HEK293 (cell line): ENCODE measurements at regions not wholly inside any gene's neighbourhood (a gene's known extent, or its start where the extent isn't known, plus 50 kb on each side); places are given as distances from the start of the nearest gene placed in this dataset.

Experiments used
- CTCF ChIA-PET: fragments of 350-600 bp; formaldehyde crosslinking; extraction: SDS; loops from one replicate; lab custom pipeline; 2021; ENCODE audit warnings: antibody characterized with exemption; lab: Yijun Ruan, JAX
- POLR2A ChIA-PET: fragments of 300-600 bp; formaldehyde crosslinking; extraction: SDS; loops from one replicate; lab custom pipeline; 2020; ENCODE audit warnings: antibody characterized with exemption, inconsistent platforms; lab: Yijun Ruan, JAX
- H3K27ac ChIP-seq: fragments of 200-500 bp; sonication (Bioruptor generic); 2 replicates; pipeline ENCODE4 v1.5.1; 2014; ENCODE audit warnings: low read depth, low read length, control low read depth, inconsistent platforms; ENCODE audit errors: extremely low read depth
- H3K36me3 ChIP-seq, 2 experiments: fragments of 200-500 bp in 1 of 2; sonication (Bioruptor generic) in 1 of 2; 1 replicate in 1 of 2; 2 replicates in 1 of 2; pipeline ENCODE4 v1.5.1; 2014 to 2017; ENCODE audit warnings: inconsistent platforms in 2 of 2, low read length in 2 of 2; ENCODE audit not compliant: control insufficient read depth in 2 of 2, insufficient read depth in 1 of 2
- H3K4me1 ChIP-seq: fragments of 200-500 bp; sonication (Bioruptor generic); 2 replicates; pipeline ENCODE4 v1.5.1; 2014; ENCODE audit warnings: mild to moderate bottlenecking, low read length, inconsistent platforms; ENCODE audit not compliant: control insufficient read depth, insufficient read depth
- H3K4me3 ChIP-seq: 2 replicates; pipeline ENCODE4 v1.5.1; 2011; ENCODE audit warnings: low read depth, mild to moderate bottlenecking, control low read depth, low read length, moderate library complexity
- H3K9me3 ChIP-seq: fragments of 200-500 bp; sonication (Bioruptor generic); 2 replicates; pipeline ENCODE4 v1.5.1; 2014; ENCODE audit warnings: low read depth, low read length, inconsistent platforms; ENCODE audit not compliant: control insufficient read depth, insufficient read depth
- BCL11A ChIP-seq: fragments of 450-650 bp; formaldehyde crosslinking; IDR thresholded peaks from 2 replicates; pipeline ENCODE4 v1.5.1; 2016; ENCODE audit warnings: low read depth, missing biosample characterization, missing genetic modification characterization
- CTCF ChIP-seq: fragments of 450-650 bp; formaldehyde crosslinking; IDR thresholded peaks from 2 replicates; pipeline ENCODE4 v1.5.1; 2016; ENCODE audit warnings: missing biosample characterization, missing genetic modification characterization
- MYNN ChIP-seq: fragments of 450-650 bp; formaldehyde crosslinking; IDR thresholded peaks from 2 replicates; pipeline ENCODE4 v1.5.1; 2016; ENCODE audit warnings: missing biosample characterization, missing genetic modification characterization, borderline replicate concordance
- PATZ1 ChIP-seq: fragments of 450-650 bp; formaldehyde crosslinking; IDR thresholded peaks from 2 replicates; pipeline ENCODE4 v1.5.1; 2016; ENCODE audit warnings: missing biosample characterization, missing genetic modification characterization
- PRDM1 ChIP-seq: fragments of 450-650 bp; formaldehyde crosslinking; IDR thresholded peaks from 2 replicates; pipeline ENCODE4; 2016; ENCODE audit warnings: missing biosample characterization, missing genetic modification characterization
- TRIM28 ChIP-seq: IDR thresholded peaks from 2 replicates; pipeline ENCODE4 v1.6.1; 2011; ENCODE audit warnings: low read length, control low read depth, borderline replicate concordance
- ZNF223 ChIP-seq: fragments of 450-650 bp; formaldehyde crosslinking; IDR thresholded peaks from 2 replicates; pipeline ENCODE4 v1.5.1; 2016; ENCODE audit warnings: missing biosample characterization, missing genetic modification characterization
- ZNF311 ChIP-seq: fragments of 450-650 bp; formaldehyde crosslinking; IDR thresholded peaks from 2 replicates; pipeline ENCODE4 v1.5.1; 2017; ENCODE audit warnings: missing biosample characterization, missing genetic modification characterization, borderline replicate concordance
- ZNF362 ChIP-seq: fragments of 450-650 bp; formaldehyde crosslinking; IDR thresholded peaks from 2 replicates; pipeline ENCODE4 v1.5.1; 2016; ENCODE audit warnings: missing biosample characterization, missing genetic modification characterization
- ZNF623 ChIP-seq: fragments of 450-650 bp; formaldehyde crosslinking; IDR thresholded peaks from 2 replicates; pipeline ENCODE4 v1.5.1; 2016; ENCODE audit warnings: missing biosample characterization, missing genetic modification characterization
- ZNF629 ChIP-seq: fragments of 450-650 bp; formaldehyde crosslinking; IDR thresholded peaks from 2 replicates; pipeline ENCODE4 v1.5.1; 2017; ENCODE audit warnings: missing biosample characterization, missing genetic modification characterization
- ZNF664 ChIP-seq: fragments of 450-650 bp; formaldehyde crosslinking; IDR thresholded peaks from 2 replicates; pipeline ENCODE4 v1.5.1; 2016; ENCODE audit warnings: missing biosample characterization, missing genetic modification characterization
- ZNF830 ChIP-seq: fragments of 450-650 bp; IDR thresholded peaks from 2 replicates; pipeline ENCODE4 v1.5.0; 2018; ENCODE audit warnings: missing biosample characterization, missing genetic modification characterization, low read depth, mild to moderate bottlenecking, moderate library complexity
- ZSCAN16 ChIP-seq: fragments of 450-650 bp; formaldehyde crosslinking; IDR thresholded peaks from 2 replicates; pipeline ENCODE4 v1.5.1; 2016; ENCODE audit warnings: missing biosample characterization, missing genetic modification characterization
- ZSCAN23 ChIP-seq: fragments of 450-650 bp; formaldehyde crosslinking; IDR thresholded peaks from 2 replicates; pipeline ENCODE4 v1.5.1; 2016; ENCODE audit warnings: missing biosample characterization, missing genetic modification characterization
- ZSCAN30 ChIP-seq: fragments of 450-650 bp; IDR thresholded peaks from 2 replicates; pipeline ENCODE4 v1.5.1; 2018; ENCODE audit warnings: missing biosample characterization, mild to moderate bottlenecking, missing genetic modification characterization, moderate library complexity
- TF ChIP-seq, protein P1 (sequence below): fragments of 450-650 bp; formaldehyde crosslinking; IDR thresholded peaks from 2 replicates; pipeline ENCODE4 v1.5.1; 2016; ENCODE audit warnings: missing biosample characterization, missing genetic modification characterization
- TF ChIP-seq, protein P2 (sequence below): fragments of 450-650 bp; formaldehyde crosslinking; IDR thresholded peaks from 2 replicates; pipeline ENCODE4 v1.5.1; 2017; ENCODE audit warnings: missing biosample characterization, missing genetic modification characterization
- TF ChIP-seq, protein P3 (sequence below): fragments of 450-650 bp; formaldehyde crosslinking; IDR thresholded peaks from 2 replicates; pipeline ENCODE4 v1.5.1; 2016; ENCODE audit warnings: missing biosample characterization, missing genetic modification characterization
- TF ChIP-seq, protein P4 (sequence below): fragments of 450-650 bp; formaldehyde crosslinking; IDR thresholded peaks from 2 replicates; pipeline ENCODE4 v1.5.1; 2017; ENCODE audit warnings: missing biosample characterization, missing genetic modification characterization

GRCh38 chr16:59432276-59432675 is 698.2 kb upstream of the GOT2 start:
- H3K36me3 ChIP-seq, result no peaks in the 10 kb centered on the region
- ChIA-PET POLR2A (no interaction called here), CTCF (no interaction called here)
- TF ChIP-seq, protein P1, sequence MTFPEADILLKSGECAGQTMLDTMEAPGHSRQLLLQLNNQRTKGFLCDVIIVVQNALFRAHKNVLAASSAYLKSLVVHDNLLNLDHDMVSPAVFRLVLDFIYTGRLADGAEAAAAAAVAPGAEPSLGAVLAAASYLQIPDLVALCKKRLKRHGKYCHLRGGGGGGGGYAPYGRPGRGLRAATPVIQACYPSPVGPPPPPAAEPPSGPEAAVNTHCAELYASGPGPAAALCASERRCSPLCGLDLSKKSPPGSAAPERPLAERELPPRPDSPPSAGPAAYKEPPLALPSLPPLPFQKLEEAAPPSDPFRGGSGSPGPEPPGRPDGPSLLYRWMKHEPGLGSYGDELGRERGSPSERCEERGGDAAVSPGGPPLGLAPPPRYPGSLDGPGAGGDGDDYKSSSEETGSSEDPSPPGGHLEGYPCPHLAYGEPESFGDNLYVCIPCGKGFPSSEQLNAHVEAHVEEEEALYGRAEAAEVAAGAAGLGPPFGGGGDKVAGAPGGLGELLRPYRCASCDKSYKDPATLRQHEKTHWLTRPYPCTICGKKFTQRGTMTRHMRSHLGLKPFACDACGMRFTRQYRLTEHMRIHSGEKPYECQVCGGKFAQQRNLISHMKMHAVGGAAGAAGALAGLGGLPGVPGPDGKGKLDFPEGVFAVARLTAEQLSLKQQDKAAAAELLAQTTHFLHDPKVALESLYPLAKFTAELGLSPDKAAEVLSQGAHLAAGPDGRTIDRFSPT (tag by site-specific recombination), result no peak
- TF ChIP-seq ZNF223 (tag by site-specific recombination) (no peak), PRDM1 (tag by site-specific recombination) (no peak), TRIM28 (no peak), BCL11A (tag by site-specific recombination) (no peak), MYNN (tag by site-specific recombination) (no peak), ZSCAN23 (tag by site-specific recombination) (no peak), PATZ1 (tag by site-specific recombination) (no peak), ZNF830 (no peak), ZSCAN16 (tag by site-specific recombination) (no peak)
- TF ChIP-seq, protein P2, sequence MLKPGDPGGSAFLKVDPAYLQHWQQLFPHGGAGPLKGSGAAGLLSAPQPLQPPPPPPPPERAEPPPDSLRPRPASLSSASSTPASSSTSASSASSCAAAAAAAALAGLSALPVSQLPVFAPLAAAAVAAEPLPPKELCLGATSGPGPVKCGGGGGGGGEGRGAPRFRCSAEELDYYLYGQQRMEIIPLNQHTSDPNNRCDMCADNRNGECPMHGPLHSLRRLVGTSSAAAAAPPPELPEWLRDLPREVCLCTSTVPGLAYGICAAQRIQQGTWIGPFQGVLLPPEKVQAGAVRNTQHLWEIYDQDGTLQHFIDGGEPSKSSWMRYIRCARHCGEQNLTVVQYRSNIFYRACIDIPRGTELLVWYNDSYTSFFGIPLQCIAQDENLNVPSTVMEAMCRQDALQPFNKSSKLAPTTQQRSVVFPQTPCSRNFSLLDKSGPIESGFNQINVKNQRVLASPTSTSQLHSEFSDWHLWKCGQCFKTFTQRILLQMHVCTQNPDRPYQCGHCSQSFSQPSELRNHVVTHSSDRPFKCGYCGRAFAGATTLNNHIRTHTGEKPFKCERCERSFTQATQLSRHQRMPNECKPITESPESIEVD, result no peak
- TF ChIP-seq, protein P3, sequence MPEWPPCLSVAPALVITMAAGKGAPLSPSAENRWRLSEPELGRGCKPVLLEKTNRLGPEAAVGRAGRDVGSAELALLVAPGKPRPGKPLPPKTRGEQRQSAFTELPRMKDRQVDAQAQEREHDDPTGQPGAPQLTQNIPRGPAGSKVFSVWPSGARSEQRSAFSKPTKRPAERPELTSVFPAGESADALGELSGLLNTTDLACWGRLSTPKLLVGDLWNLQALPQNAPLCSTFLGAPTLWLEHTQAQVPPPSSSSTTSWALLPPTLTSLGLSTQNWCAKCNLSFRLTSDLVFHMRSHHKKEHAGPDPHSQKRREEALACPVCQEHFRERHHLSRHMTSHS (tag by site-specific recombination), result no peak
- TF ChIP-seq, protein P4, sequence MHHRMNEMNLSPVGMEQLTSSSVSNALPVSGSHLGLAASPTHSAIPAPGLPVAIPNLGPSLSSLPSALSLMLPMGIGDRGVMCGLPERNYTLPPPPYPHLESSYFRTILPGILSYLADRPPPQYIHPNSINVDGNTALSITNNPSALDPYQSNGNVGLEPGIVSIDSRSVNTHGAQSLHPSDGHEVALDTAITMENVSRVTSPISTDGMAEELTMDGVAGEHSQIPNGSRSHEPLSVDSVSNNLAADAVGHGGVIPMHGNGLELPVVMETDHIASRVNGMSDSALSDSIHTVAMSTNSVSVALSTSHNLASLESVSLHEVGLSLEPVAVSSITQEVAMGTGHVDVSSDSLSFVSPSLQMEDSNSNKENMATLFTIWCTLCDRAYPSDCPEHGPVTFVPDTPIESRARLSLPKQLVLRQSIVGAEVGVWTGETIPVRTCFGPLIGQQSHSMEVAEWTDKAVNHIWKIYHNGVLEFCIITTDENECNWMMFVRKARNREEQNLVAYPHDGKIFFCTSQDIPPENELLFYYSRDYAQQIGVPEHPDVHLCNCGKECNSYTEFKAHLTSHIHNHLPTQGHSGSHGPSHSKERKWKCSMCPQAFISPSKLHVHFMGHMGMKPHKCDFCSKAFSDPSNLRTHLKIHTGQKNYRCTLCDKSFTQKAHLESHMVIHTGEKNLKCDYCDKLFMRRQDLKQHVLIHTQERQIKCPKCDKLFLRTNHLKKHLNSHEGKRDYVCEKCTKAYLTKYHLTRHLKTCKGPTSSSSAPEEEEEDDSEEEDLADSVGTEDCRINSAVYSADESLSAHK (tag by site-specific recombination), result no peak
- no peaks in the 10 kb centered on the region for H3K9me3 ChIP-seq
- no peaks in the 10 kb centered on the region for H3K4me1 ChIP-seq
- H3K27ac ChIP-seq, result no peak overlapping the region
- no peak overlapping the region for H3K4me3 ChIP-seq

GRCh38 chr16:59424714-59425273 is 690.7 kb upstream of the GOT2 start:
- CTCF ChIA-PET, result no interaction called here
- POLR2A ChIA-PET, result no interaction called here
- no peak overlapping the region for H3K4me3 ChIP-seq
- H3K36me3 ChIP-seq, result no peaks in the 10 kb centered on the region
- no peaks in the 10 kb centered on the region for H3K9me3 ChIP-seq
- H3K4me1 ChIP-seq, result no peaks in the 10 kb centered on the region
- no peak overlapping the region for H3K27ac ChIP-seq
- TF ChIP-seq ZSCAN30 (tag by site-specific recombination) (no peak), ZNF623 (tag by site-specific recombination) (no peak), ZNF664 (tag by site-specific recombination) (no peak), ZNF311 (tag by site-specific recombination) (no peak), ZNF362 (tag by site-specific recombination) (no peak), ZNF629 (tag by site-specific recombination) (no peak), CTCF (tag by site-specific recombination) (no peak)
- TF ChIP-seq, protein P4 (tag by site-specific recombination), result no peak
